Gastrocnemius medialis (tissue), 4 donors: ENCODE measurements at regions not wholly inside any gene's neighbourhood (a gene's known extent, or its start where the extent isn't known, plus 50 kb on each side); places are given as distances from the start of the nearest gene placed in this dataset.

Experiments used
- CTCF ChIP-seq, 5 experiments: fragments of 450-650 bp in 3 of 5; fragments of 200-600 bp in 2 of 5; sonication (generic) in 2 of 5; IDR thresholded peaks in 4 of 5; conservative IDR thresholded peaks in 1 of 5; 1 replicate in 4 of 5; 2 replicates in 1 of 5; pipeline ENCODE4 v1.5.1; 2016 to 2019; ENCODE audit warnings: antibody characterized with exemption in 5 of 5, mild to moderate bottlenecking in 3 of 5, moderate library complexity in 3 of 5
- POLR2A ChIP-seq, 2 donors: fragments of 450-650 bp; IDR thresholded peaks; one replicate each; pipeline ENCODE4 v1.6.1; 2017; ENCODE audit warnings: antibody characterized with exemption in 2 of 2, mild to moderate bottlenecking in 2 of 2, moderate library complexity in 2 of 2

- no peak for TF ChIP-seq CTCF (IDR thresholded peaks at IDR 0.05 in 4 of 5, conservative IDR thresholded peaks at IDR 0.05 in 1 of 5)
- TF ChIP-seq POLR2A (IDR thresholded peaks at IDR 0.05): no peak
These were observed 205.9 kb downstream of the RPLP1 start for GRCh38 chr15:69658411-69658945.
